Mucosa of stomach (tissue), 1 donor: ENCODE measurements at regions not wholly inside any gene's neighbourhood (a gene's known extent, or its start where the extent isn't known, plus 50 kb on each side); places are given as distances from the start of the nearest gene placed in this dataset.

ENCODE experiments used
- H3K27me3 ChIP-seq: one replicate; pipeline ENCODE4 v1.7.0; 2013; ENCODE audit warnings: mild to moderate bottlenecking, low read length; ENCODE audit not compliant: control insufficient read depth, insufficient read depth
- H3K36me3 ChIP-seq: one replicate; pipeline ENCODE4 v1.7.0; 2013; ENCODE audit warnings: low read length; ENCODE audit not compliant: control insufficient read depth, insufficient read depth
- H3K4me1 ChIP-seq: one replicate; pipeline ENCODE4 v1.7.0; 2013; ENCODE audit warnings: mild to moderate bottlenecking, low read length; ENCODE audit not compliant: control insufficient read depth, insufficient read depth
- H3K4me3 ChIP-seq: one replicate; pipeline ENCODE4 v1.7.0; 2013; ENCODE audit warnings: low read length
- H3K9ac ChIP-seq: one replicate; pipeline ENCODE4 v1.7.0; 2013; ENCODE audit warnings: mild to moderate bottlenecking, low read length, moderate library complexity
- H3K9me3 ChIP-seq: one replicate; pipeline ENCODE4 v1.7.0; 2013; ENCODE audit warnings: mild to moderate bottlenecking, low read length, moderate library complexity; ENCODE audit not compliant: control insufficient read depth
- donor health status: Pancreatic carcinoma.

- Histone ChIP-seq H3K9ac (no peak overlapping the region), H3K4me1 (peaks cover 4% of the 10 kb centered on the region), H3K4me3 (no peak overlapping the region), H3K9me3 (no peaks in the 10 kb centered on the region), H3K27me3 (no peaks in the 10 kb centered on the region), H3K36me3 (no peaks in the 10 kb centered on the region)
Measured at GRCh38 chr13:29948791-29949190, 98.4 kb upstream of the UBL3 start.

- no peaks in the 10 kb centered on the region for H3K36me3 ChIP-seq
Measured at GRCh38 chr13:29948244-29948643, 97.8 kb upstream of the UBL3 start.

GRCh38 chr13:29947839-29948238 is 97.4 kb upstream of the UBL3 start:
- no peak overlapping the region for H3K4me3 ChIP-seq

More at GRCh38 chr13:29948244-29948643, 97.8 kb upstream of the UBL3 start:
- no peaks in the 10 kb centered on the region for H3K27me3 ChIP-seq
- H3K9ac ChIP-seq = no peak overlapping the region
- H3K4me3 ChIP-seq = no peak overlapping the region
- H3K4me1 ChIP-seq = peaks cover 4% of the 10 kb centered on the region
- H3K9me3 ChIP-seq = no peaks in the 10 kb centered on the region

GRCh38 chr13:29946093-29946492 is 95.7 kb upstream of the UBL3 start:
- H3K9ac ChIP-seq = no peak overlapping the region
- H3K4me3 ChIP-seq = no peak overlapping the region
- no peaks in the 10 kb centered on the region for H3K9me3 ChIP-seq
- no peaks in the 10 kb centered on the region for H3K36me3 ChIP-seq
- no peaks in the 10 kb centered on the region for H3K27me3 ChIP-seq
- peaks cover 4% of the 10 kb centered on the region for H3K4me1 ChIP-seq

More at GRCh38 chr13:29947839-29948238, 97.4 kb upstream of the UBL3 start:
- H3K36me3 ChIP-seq = no peaks in the 10 kb centered on the region
- peaks cover 4% of the 10 kb centered on the region for H3K4me1 ChIP-seq
- no peak overlapping the region for H3K9ac ChIP-seq
- H3K9me3 ChIP-seq = no peaks in the 10 kb centered on the region
- no peaks in the 10 kb centered on the region for H3K27me3 ChIP-seq

- Histone ChIP-seq H3K4me1 (peaks cover 4% of the 10 kb centered on the region), H3K36me3 (no peaks in the 10 kb centered on the region), H3K9me3 (no peaks in the 10 kb centered on the region), H3K9ac (no peak overlapping the region), H3K27me3 (no peaks in the 10 kb centered on the region), H3K4me3 (no peak overlapping the region)
Measured at GRCh38 chr13:29943686-29944085, 93.3 kb upstream of the UBL3 start.

GRCh38 chr13:29943273-29943672 is 92.9 kb upstream of the UBL3 start:
- Histone ChIP-seq H3K36me3 (no peaks in the 10 kb centered on the region), H3K4me1 (peaks cover 4% of the 10 kb centered on the region), H3K4me3 (no peak overlapping the region), H3K9me3 (no peaks in the 10 kb centered on the region), H3K27me3 (no peaks in the 10 kb centered on the region), H3K9ac (no peak overlapping the region)

GRCh38 chr13:29940715-29941114 is 90.3 kb upstream of the UBL3 start:
- no peaks in the 10 kb centered on the region for H3K9me3 ChIP-seq
- H3K4me3 ChIP-seq = no peak overlapping the region
- H3K4me1 ChIP-seq = peaks cover 8% of the 10 kb centered on the region
- no peak overlapping the region for H3K9ac ChIP-seq
- H3K27me3 ChIP-seq = no peaks in the 10 kb centered on the region
- no peaks in the 10 kb centered on the region for H3K36me3 ChIP-seq

GRCh38 chr13:29939158-29939557 is 88.7 kb upstream of the UBL3 start:
- peaks cover 20% of the 10 kb centered on the region for H3K4me1 ChIP-seq
- no peaks in the 10 kb centered on the region for H3K9me3 ChIP-seq
- H3K36me3 ChIP-seq = no peaks in the 10 kb centered on the region
- no peaks in the 10 kb centered on the region for H3K27me3 ChIP-seq
- H3K4me3 ChIP-seq = no peak overlapping the region
- no peak overlapping the region for H3K9ac ChIP-seq

- no peaks in the 10 kb centered on the region for H3K36me3 ChIP-seq
- H3K4me1 ChIP-seq = peaks cover 20% of the 10 kb centered on the region
- H3K9ac ChIP-seq = no peak overlapping the region
- H3K9me3 ChIP-seq = no peaks in the 10 kb centered on the region
- H3K27me3 ChIP-seq = no peaks in the 10 kb centered on the region
- H3K4me3 ChIP-seq = no peak overlapping the region
Measured at GRCh38 chr13:29937841-29938240, 87.4 kb upstream of the UBL3 start.

- H3K4me3 ChIP-seq = no peak overlapping the region
- peaks cover 20% of the 10 kb centered on the region for H3K4me1 ChIP-seq
- no peak overlapping the region for H3K9ac ChIP-seq
- no peaks in the 10 kb centered on the region for H3K27me3 ChIP-seq
- no peaks in the 10 kb centered on the region for H3K9me3 ChIP-seq
- H3K36me3 ChIP-seq = no peaks in the 10 kb centered on the region
Measured at GRCh38 chr13:29937379-29937778, 87.0 kb upstream of the UBL3 start.

- Histone ChIP-seq H3K9me3 (no peaks in the 10 kb centered on the region), H3K36me3 (no peaks in the 10 kb centered on the region)
Measured at GRCh38 chr13:29936956-29937355, 86.5 kb upstream of the UBL3 start.

GRCh38 chr13:29936051-29936813 is 85.8 kb upstream of the UBL3 start:
- H3K4me3 ChIP-seq = no peak overlapping the region
- H3K36me3 ChIP-seq = no peaks in the 10 kb centered on the region
- peaks cover 20% of the 10 kb centered on the region for H3K4me1 ChIP-seq
- H3K9me3 ChIP-seq = no peaks in the 10 kb centered on the region
- H3K9ac ChIP-seq = peak overlapping the region; percentile 22
- H3K27me3 ChIP-seq = no peaks in the 10 kb centered on the region

More at GRCh38 chr13:29936956-29937355, 86.5 kb upstream of the UBL3 start:
- H3K9ac ChIP-seq = no peak overlapping the region
- H3K4me1 ChIP-seq = peaks cover 20% of the 10 kb centered on the region
- H3K4me3 ChIP-seq = no peak overlapping the region
- no peaks in the 10 kb centered on the region for H3K27me3 ChIP-seq
